ENCODE measurements at regions not wholly inside any gene's neighbourhood (a gene's known extent, or its start where the extent isn't known, plus 50 kb on each side); places are given as distances from the start of the nearest gene placed in this dataset.
"Not testable (repeated sequence)": the region's sequence is repeated elsewhere in the genome, so short reads cannot be mapped to it uniquely, and the experiment has no call there.

GRCh38 chr4:174069848-174070330 is 213.6 kb downstream of the FBXO8 start:
- Mint-ChIP-seq H3K27ac (no peak overlapping the region), H3K36me3 (ENCODE audit: low read depth) (no peaks in the 10 kb centered on the region), H3K27me3 (no peaks in the 10 kb centered on the region), H3K4me1 (ENCODE audit: low read depth) (no peaks in the 10 kb centered on the region), H3K4me3 (no peak overlapping the region), H3K9me3 (no peaks in the 10 kb centered on the region)
- DNase-seq = no peak

GRCh38 chr4:174066611-174067205 is 216.8 kb downstream of the FBXO8 start:
- Mint-ChIP-seq H3K27ac (no peak overlapping the region), H3K4me1 (ENCODE audit: low read depth) (no peaks in the 10 kb centered on the region), H3K27me3 (no peaks in the 10 kb centered on the region), H3K36me3 (ENCODE audit: low read depth) (no peaks in the 10 kb centered on the region), H3K9me3 (no peaks in the 10 kb centered on the region), H3K4me3 (no peak overlapping the region)
- DNase-seq = no peak

GRCh38 chr4:174062831-174063230 is 220.6 kb downstream of the FBXO8 start:
- Mint-ChIP-seq H3K4me3 (no peak overlapping the region), H3K27me3 (no peaks in the 10 kb centered on the region), H3K4me1 (ENCODE audit: low read depth) (no peaks in the 10 kb centered on the region), H3K36me3 (ENCODE audit: low read depth) (no peaks in the 10 kb centered on the region), H3K9me3 (no peaks in the 10 kb centered on the region), H3K27ac (no peak overlapping the region)
- DNase-seq = no peak

- no peaks in the 10 kb centered on the region for H3K27me3 Mint-ChIP-seq
- no peak overlapping the region for H3K4me3 Mint-ChIP-seq
- no peak for DNase-seq
- H3K9me3 Mint-ChIP-seq = peaks cover 3% of the 10 kb centered on the region
- H3K27ac Mint-ChIP-seq = no peak overlapping the region
- H3K36me3 Mint-ChIP-seq (ENCODE audit: low read depth) = no peaks in the 10 kb centered on the region
- no peaks in the 10 kb centered on the region for H3K4me1 Mint-ChIP-seq (ENCODE audit: low read depth)
These were observed 222.4 kb downstream of the FBXO8 start for GRCh38 chr4:174061026-174061425.

DNA sequence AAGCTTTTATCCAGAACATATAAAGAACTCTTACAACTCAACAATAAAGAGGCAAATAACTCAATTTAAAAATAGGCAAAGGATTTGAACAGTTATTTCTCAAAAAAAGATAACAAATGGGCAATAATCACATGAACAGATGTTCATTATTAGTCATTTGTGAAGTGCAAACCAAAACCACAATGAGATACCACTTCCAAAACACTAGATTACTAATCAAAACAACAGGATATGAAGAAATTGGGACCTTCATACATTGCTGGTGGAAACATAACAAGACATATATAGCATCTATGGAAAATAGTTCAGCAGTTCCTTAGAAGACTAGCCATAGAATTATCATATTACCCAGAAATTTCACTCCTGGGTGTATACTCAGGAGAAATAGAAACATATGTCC is 224.6 kb downstream of the FBXO8 start:
- Mint-ChIP-seq H3K9me3 (peaks cover 3% of the 10 kb centered on the region), H3K27me3 (no peaks in the 10 kb centered on the region), H3K27ac (no peak overlapping the region), H3K4me3 (no peak overlapping the region), H3K36me3 (ENCODE audit: low read depth) (no peaks in the 10 kb centered on the region), H3K4me1 (ENCODE audit: low read depth) (no peaks in the 10 kb centered on the region)
- DNase-seq = no peak

- Mint-ChIP-seq H3K27me3 (no peaks in the 10 kb centered on the region), H3K4me3 (no peak overlapping the region), H3K9me3 (peaks cover 3% of the 10 kb centered on the region), H3K27ac (no peak overlapping the region), H3K36me3 (ENCODE audit: low read depth) (no peaks in the 10 kb centered on the region), H3K4me1 (ENCODE audit: low read depth) (no peaks in the 10 kb centered on the region)
- no peak for DNase-seq
These were observed 226.5 kb downstream of the FBXO8 start for GRCh38 chr4:174056959-174057358.

DNA sequence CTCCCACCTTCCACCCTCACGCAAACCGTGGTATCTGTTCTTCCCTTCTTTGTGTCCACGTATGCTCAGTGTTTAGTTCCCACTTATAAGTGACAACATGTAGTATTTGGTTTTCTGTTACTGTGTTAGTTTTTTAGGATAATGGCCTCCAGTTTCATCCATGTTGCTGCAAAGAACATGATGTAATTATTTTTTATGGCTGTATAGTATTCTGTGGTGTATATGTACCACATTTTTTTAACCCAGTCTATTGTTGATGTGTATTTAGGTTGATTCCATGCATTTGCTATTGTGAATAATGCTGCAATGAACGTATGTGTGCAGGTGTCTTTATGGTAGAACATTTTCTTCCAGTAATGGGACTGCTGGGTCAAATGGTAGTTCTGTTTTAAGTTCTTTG is 228.1 kb downstream of the FBXO8 start:
- H3K4me1 Mint-ChIP-seq (ENCODE audit: low read depth) = no peaks in the 10 kb centered on the region
- H3K27me3 Mint-ChIP-seq = no peaks in the 10 kb centered on the region
- H3K27ac Mint-ChIP-seq = no peak overlapping the region
- no peak for DNase-seq
- no peaks in the 10 kb centered on the region for H3K36me3 Mint-ChIP-seq (ENCODE audit: low read depth)
- H3K9me3 Mint-ChIP-seq = peaks cover 3% of the 10 kb centered on the region
- no peak overlapping the region for H3K4me3 Mint-ChIP-seq

DNA sequence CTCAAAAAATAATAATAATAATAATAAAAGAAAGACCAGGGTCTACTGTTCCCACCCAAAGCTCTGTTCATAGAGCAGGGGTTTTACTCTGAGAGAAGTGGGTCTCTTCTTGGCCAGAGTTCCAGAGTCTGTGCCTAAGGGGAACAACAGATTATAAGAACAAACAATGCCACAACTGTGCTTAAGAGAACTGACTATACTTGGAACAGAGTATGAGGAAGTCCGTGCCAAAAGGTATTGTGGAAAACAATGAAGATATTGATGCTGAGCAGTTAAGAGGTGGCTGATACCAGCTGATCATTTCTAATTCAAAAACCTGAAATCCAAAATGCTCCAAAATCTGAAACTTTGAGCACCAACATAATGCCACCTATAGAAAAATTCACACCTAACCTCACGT is 229.6 kb downstream of the FBXO8 start:
- DNase-seq = no peak
- H3K36me3 Mint-ChIP-seq (ENCODE audit: low read depth) = no peaks in the 10 kb centered on the region
- no peaks in the 10 kb centered on the region for H3K4me1 Mint-ChIP-seq (ENCODE audit: low read depth)
- no peak overlapping the region for H3K4me3 Mint-ChIP-seq
- no peaks in the 10 kb centered on the region for H3K27me3 Mint-ChIP-seq
- H3K9me3 Mint-ChIP-seq = peaks cover 3% of the 10 kb centered on the region
- no peak overlapping the region for H3K27ac Mint-ChIP-seq

- Mint-ChIP-seq H3K4me1 (ENCODE audit: low read depth) (no peaks in the 10 kb centered on the region), H3K4me3 (no peak overlapping the region), H3K27me3 (no peaks in the 10 kb centered on the region), H3K36me3 (ENCODE audit: low read depth) (no peaks in the 10 kb centered on the region), H3K9me3 (no peaks in the 10 kb centered on the region), H3K27ac (no peak overlapping the region)
- no peak for DNase-seq
These were observed 236.1 kb downstream of the FBXO8 start for GRCh38 chr4:174047363-174047762.

DNA sequence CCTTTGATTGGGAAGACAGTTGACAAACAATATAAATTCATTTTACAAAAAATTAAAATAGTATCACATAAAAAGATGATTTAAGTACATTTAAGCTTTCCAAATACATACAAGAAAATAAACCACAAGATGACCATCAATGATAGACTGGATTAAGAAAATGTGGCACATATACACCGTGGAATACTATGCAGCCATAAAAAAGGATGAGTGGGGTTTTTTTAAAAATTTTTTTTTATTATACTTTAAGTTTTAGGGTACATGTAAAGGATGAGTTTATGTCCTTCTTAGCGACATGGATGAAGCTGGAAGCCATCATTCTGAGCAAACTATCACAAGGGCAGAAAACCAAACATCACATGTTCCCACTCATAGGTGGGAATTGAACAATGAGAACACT is 237.6 kb downstream of the FBXO8 start:
- H3K4me3 Mint-ChIP-seq; H3K9me3 Mint-ChIP-seq; H3K4me1 Mint-ChIP-seq (ENCODE audit: low read depth); H3K27ac Mint-ChIP-seq; H3K36me3 Mint-ChIP-seq (ENCODE audit: low read depth); DNase-seq; H3K27me3 Mint-ChIP-seq: not testable (repeated sequence)

DNA sequence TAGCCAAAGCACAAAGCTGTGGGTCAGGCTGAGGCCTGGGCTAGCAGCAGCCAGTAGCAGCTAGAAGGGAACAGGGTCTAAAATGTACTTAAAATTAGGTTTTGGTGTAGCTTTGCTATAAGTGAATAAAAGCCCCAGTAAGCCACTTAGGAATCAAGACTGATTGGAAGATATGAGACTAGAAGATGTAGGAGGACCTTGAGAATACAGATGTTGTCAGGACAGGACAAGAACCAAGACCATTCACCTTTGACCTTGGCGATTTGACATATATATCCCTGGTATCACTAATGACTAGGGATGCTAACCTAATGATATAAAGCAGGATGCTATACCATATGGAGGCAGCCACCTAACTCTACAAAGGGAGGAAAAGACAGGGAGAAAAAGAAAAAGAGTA is 238.1 kb downstream of the FBXO8 start:
- DNase-seq = no peak
- H3K4me1 Mint-ChIP-seq (ENCODE audit: low read depth) = no peaks in the 10 kb centered on the region
- no peaks in the 10 kb centered on the region for H3K27me3 Mint-ChIP-seq
- H3K4me3 Mint-ChIP-seq = no peak overlapping the region
- H3K36me3 Mint-ChIP-seq (ENCODE audit: low read depth) = no peaks in the 10 kb centered on the region
- no peak overlapping the region for H3K27ac Mint-ChIP-seq
- H3K9me3 Mint-ChIP-seq = no peaks in the 10 kb centered on the region

GRCh38 chr4:174041555-174042105 is 241.8 kb downstream of the FBXO8 start:
- Mint-ChIP-seq H3K4me3 (no peak overlapping the region), H3K4me1 (ENCODE audit: low read depth) (no peaks in the 10 kb centered on the region), H3K36me3 (ENCODE audit: low read depth) (no peaks in the 10 kb centered on the region), H3K9me3 (no peaks in the 10 kb centered on the region), H3K27ac (no peak overlapping the region), H3K27me3 (no peaks in the 10 kb centered on the region)
- DNase-seq = no peak

DNA sequence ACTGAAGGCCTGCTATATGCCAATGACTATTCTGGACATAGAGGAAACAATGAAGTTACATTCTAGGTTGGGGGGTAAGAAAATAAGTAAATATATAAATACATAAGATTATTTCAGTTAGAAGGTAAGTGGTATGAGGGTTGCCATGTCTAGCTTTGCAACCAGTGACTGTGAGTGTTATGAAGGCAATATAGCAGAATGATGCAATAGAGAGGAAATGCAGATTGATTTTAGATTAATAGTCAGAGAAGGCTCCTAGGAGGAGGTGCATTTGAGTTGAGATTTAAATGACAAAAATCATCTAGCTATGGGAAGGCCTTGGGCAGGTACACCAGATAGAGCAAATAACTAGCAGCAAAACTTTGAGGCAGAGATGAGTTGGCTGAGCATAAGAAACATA is 243.2 kb downstream of the FBXO8 start:
- no peak overlapping the region for H3K4me3 Mint-ChIP-seq
- H3K4me1 Mint-ChIP-seq (ENCODE audit: low read depth) = no peaks in the 10 kb centered on the region
- no peaks in the 10 kb centered on the region for H3K9me3 Mint-ChIP-seq
- DNase-seq = no peak
- no peak overlapping the region for H3K27ac Mint-ChIP-seq
- no peaks in the 10 kb centered on the region for H3K36me3 Mint-ChIP-seq (ENCODE audit: low read depth)
- H3K27me3 Mint-ChIP-seq = no peaks in the 10 kb centered on the region

- no peaks in the 10 kb centered on the region for H3K36me3 Mint-ChIP-seq (ENCODE audit: low read depth)
- DNase-seq = no peak
These were observed 245.0 kb downstream of the FBXO8 start for GRCh38 chr4:174038481-174038880.

GRCh38 chr4:174037631-174038030 is 245.8 kb downstream of the FBXO8 start:
- DNase-seq = no peak
- no peak overlapping the region for H3K27ac Mint-ChIP-seq
- no peak overlapping the region for H3K4me3 Mint-ChIP-seq
- H3K36me3 Mint-ChIP-seq (ENCODE audit: low read depth) = no peaks in the 10 kb centered on the region
- no peaks in the 10 kb centered on the region for H3K9me3 Mint-ChIP-seq
- H3K27me3 Mint-ChIP-seq = no peaks in the 10 kb centered on the region
- H3K4me1 Mint-ChIP-seq (ENCODE audit: low read depth) = no peaks in the 10 kb centered on the region

More at GRCh38 chr4:174038481-174038880, 245.0 kb downstream of the FBXO8 start:
- Mint-ChIP-seq H3K27ac (no peak overlapping the region), H3K9me3 (no peaks in the 10 kb centered on the region), H3K4me1 (ENCODE audit: low read depth) (no peaks in the 10 kb centered on the region), H3K27me3 (no peaks in the 10 kb centered on the region), H3K4me3 (no peak overlapping the region)

DNA sequence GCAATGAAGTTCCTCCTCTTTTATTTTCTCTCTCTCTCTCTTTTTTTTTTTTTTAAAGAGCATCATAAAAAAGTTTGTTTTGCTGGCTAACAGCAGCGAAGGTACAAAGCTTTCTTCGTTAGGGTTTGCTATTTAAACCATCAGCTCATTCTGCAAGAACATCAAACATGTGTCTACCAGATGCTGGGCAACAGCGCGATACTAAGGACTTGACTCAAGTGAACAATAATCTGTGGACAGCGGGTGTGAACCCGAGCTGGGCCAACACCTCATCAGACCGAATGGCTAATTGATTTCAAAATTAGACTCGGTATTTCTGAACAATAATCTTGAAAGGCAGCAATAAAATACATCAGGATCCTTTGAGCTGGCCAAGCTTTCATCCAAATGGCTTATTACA is 246.4 kb downstream of the FBXO8 start:
- Mint-ChIP-seq H3K9me3 (no peaks in the 10 kb centered on the region), H3K4me3 (no peak overlapping the region), H3K4me1 (ENCODE audit: low read depth) (no peaks in the 10 kb centered on the region), H3K27me3 (no peaks in the 10 kb centered on the region), H3K27ac (no peak overlapping the region), H3K36me3 (ENCODE audit: low read depth) (no peaks in the 10 kb centered on the region)
- no peak for DNase-seq
